ENCODE measurements at regions not wholly inside any gene's neighbourhood (a gene's known extent, or its start where the extent isn't known, plus 50 kb on each side); places are given as distances from the start of the nearest gene placed in this dataset.

DNA sequence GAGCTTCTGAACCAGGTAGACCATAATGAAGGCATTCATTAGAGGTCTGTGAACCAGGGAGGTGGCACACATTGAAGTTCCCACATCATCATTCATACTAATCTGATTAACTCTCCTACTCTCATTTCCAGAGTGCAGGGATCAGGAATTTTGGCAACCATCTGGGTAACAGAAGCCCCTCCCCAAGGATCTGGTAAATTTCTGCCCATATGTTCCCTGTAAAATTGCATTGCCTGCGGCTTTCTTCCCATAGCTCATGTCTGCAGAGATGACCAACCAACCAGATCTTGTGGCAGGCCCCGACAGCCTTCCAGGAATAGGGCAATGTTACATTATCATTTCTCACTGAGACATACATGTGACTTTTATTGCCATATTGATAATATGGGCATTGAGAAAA lies 111.4 kb upstream of the CHL1 start:
- peak; percentile 53 for DNase-seq
- Histone ChIP-seq H3K9me3 (ENCODE audit: severe bottlenecking) (no peaks in the 10 kb centered on the region), H3K27ac (no peak overlapping the region), H3K27me3 (ENCODE audit: insufficient read depth, low read depth, severe bottlenecking) (no peaks in the 10 kb centered on the region), H3K4me3 (ENCODE audit: low read depth, low read length) (no peak overlapping the region), H3K36me3 (no peaks in the 10 kb centered on the region)
- TF ChIP-seq CTCF (IDR thresholded peaks at IDR 0.05; ENCODE audit: low read depth, low read length) = no peak

- no peak for TF ChIP-seq CTCF (IDR thresholded peaks at IDR 0.05; ENCODE audit: low read depth, low read length)
These were observed 108.3 kb upstream of the CHL1 start for GRCh38 chr3:88267-88666.

GRCh38 chr3:93746-94145 lies 102.8 kb upstream of the CHL1 start:
- no peaks in the 10 kb centered on the region for H3K27me3 ChIP-seq (ENCODE audit: insufficient read depth, low read depth, severe bottlenecking)
- no peak for DNase-seq
- no peak for TF ChIP-seq CTCF (IDR thresholded peaks at IDR 0.05; ENCODE audit: low read depth, low read length)
- H3K9me3 ChIP-seq (ENCODE audit: severe bottlenecking) = no peaks in the 10 kb centered on the region
- no peak overlapping the region for H3K4me3 ChIP-seq (ENCODE audit: low read depth, low read length)
- H3K36me3 ChIP-seq = no peaks in the 10 kb centered on the region
- H3K27ac ChIP-seq = no peak overlapping the region

More at GRCh38 chr3:88267-88666, 108.3 kb upstream of the CHL1 start:
- Histone ChIP-seq H3K9me3 (ENCODE audit: severe bottlenecking) (no peaks in the 10 kb centered on the region), H3K36me3 (no peaks in the 10 kb centered on the region), H3K27me3 (ENCODE audit: insufficient read depth, low read depth, severe bottlenecking) (no peaks in the 10 kb centered on the region), H3K4me3 (ENCODE audit: low read depth, low read length) (no peak overlapping the region), H3K27ac (no peak overlapping the region)
- DNase-seq = no peak

DNA sequence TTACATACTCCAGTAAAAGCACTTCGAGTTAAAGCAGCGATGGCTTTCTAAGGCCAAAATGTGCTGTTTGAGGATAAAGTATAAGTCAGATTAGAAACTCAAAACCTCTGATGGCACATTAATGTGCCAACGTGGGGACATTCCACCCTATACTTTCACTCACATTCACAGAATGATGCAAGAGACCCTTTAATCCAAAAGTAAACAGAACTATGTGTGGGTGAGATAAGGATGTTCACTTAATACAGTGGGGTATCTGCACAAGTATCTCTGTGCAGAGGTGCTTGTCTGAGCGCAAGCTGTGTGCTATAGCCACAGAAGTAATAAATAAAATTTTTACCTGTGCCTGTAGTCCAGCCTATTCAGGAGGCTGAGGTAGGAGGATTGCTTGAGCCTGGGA lies 100.3 kb upstream of the CHL1 start:
- H3K9me3 ChIP-seq (ENCODE audit: severe bottlenecking) = no peaks in the 10 kb centered on the region
- no peaks in the 10 kb centered on the region for H3K27me3 ChIP-seq (ENCODE audit: insufficient read depth, low read depth, severe bottlenecking)
- no peak for TF ChIP-seq CTCF (IDR thresholded peaks at IDR 0.05; ENCODE audit: low read depth, low read length)
- no peaks in the 10 kb centered on the region for H3K36me3 ChIP-seq
- no peak for DNase-seq
- H3K4me3 ChIP-seq (ENCODE audit: low read depth, low read length) = no peak overlapping the region
- H3K27ac ChIP-seq = no peak overlapping the region

DNA sequence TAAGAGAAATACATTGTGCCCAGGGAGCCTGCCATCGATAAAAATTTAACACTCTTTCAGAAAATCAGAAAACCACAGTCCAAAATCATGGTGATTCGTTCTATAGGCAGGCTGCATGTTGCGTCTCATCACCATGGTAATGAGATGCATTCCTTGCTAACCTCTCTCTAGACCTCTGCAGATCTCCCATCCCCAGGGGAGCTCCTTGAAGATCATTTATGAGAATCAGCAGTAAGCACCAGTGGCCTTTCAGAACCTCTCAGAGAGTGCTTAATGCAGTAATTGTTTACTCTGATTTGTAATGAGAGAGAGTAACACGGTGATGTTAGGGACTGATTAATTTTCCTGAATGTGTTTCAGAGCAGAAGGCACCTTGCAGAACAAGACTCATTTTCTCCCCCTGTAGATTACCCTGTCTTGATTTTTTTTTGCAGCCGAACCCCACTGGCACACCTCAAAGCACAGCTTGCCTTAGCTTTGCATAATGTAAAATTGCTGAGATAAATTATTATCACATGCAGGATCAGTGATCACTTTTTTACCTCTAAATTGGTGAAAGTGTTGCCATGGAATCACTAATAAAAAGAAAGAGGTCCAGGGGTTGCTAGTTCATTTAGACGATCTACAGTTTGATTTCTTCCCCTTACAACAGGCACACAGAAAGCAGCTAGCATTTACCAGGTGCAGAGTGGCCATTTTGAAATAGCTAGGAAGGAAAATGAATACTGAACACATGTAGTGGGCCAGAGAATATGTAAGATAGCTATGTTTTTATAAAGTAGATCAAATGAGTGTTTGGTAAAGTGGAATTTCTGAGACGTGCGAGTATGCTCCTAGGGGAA lies 98.9 kb upstream of the CHL1 start:
- peak overlapping the region; percentile 50 for H3K27ac ChIP-seq
- no peak overlapping the region for H3K4me3 ChIP-seq (ENCODE audit: low read depth, low read length)
- no peak for TF ChIP-seq CTCF (IDR thresholded peaks at IDR 0.05; ENCODE audit: low read depth, low read length)
- H3K27me3 ChIP-seq (ENCODE audit: insufficient read depth, low read depth, severe bottlenecking) = no peaks in the 10 kb centered on the region
- no peaks in the 10 kb centered on the region for H3K9me3 ChIP-seq (ENCODE audit: severe bottlenecking)
- no peak for DNase-seq
- no peaks in the 10 kb centered on the region for H3K36me3 ChIP-seq

- no peaks in the 10 kb centered on the region for H3K9me3 ChIP-seq (ENCODE audit: severe bottlenecking)
- H3K27me3 ChIP-seq (ENCODE audit: insufficient read depth, low read depth, severe bottlenecking) = no peaks in the 10 kb centered on the region
- no peaks in the 10 kb centered on the region for H3K36me3 ChIP-seq
- no peak overlapping the region for H3K4me3 ChIP-seq (ENCODE audit: low read depth, low read length)
- no peak for TF ChIP-seq CTCF (IDR thresholded peaks at IDR 0.05; ENCODE audit: low read depth, low read length)
- peak; percentile 25 for DNase-seq
- H3K27ac ChIP-seq = peak overlapping the region; percentile 50
These were observed 98.3 kb upstream of the CHL1 start for GRCh38 chr3:98259-98654.

Data from WERI-Rb-1 (cell line).